Thyroid gland (tissue), 4 donors: ENCODE measurements at regions not wholly inside any gene's neighbourhood (a gene's known extent, or its start where the extent isn't known, plus 50 kb on each side); places are given as distances from the start of the nearest gene placed in this dataset.

Source experiments
- DNase-seq, 2 donors: peaks; one replicate each; pipeline ENCODE4 v3.0.0-alpha.2; 2019
- H3K27ac ChIP-seq, 3 donors: fragments of 200-600 bp; sonication (generic); 1 replicate in 2 of 3; 2 replicates in 1 of 3; pipeline ENCODE4 v1.5.1; 2016 to 2019; ENCODE audit warnings: mild to moderate bottlenecking in 1 of 3, moderate library complexity in 1 of 3
- H3K27me3 ChIP-seq: fragments of 200-600 bp; sonication (generic); one replicate; pipeline ENCODE4 v1.5.1; 2019
- H3K36me3 ChIP-seq, 2 donors: fragments of 200-600 bp; sonication (generic); one replicate each; pipeline ENCODE4 v1.5.1; 2016 to 2019
- H3K4me1 ChIP-seq, 2 donors: fragments of 200-600 bp; sonication (generic); one replicate each; pipeline ENCODE4 v1.5.1; 2017 to 2019
- H3K4me3 ChIP-seq, 3 donors: fragments of 200-600 bp; sonication (generic); replicated peaks in 1 of 3; 1 replicate in 2 of 3; 2 replicates in 1 of 3; pipeline ENCODE4 v1.5.1; 2016; ENCODE audit warnings: mild to moderate bottlenecking in 1 of 3
- H3K9me3 ChIP-seq: fragments of 200-600 bp; sonication (generic); one replicate; pipeline ENCODE4 v1.5.1; 2017
- POLR2A ChIP-seq, 2 donors: fragments of 450-650 bp; IDR thresholded peaks; one replicate each; pipeline ENCODE4 v1.6.1; 2017; ENCODE audit warnings: antibody characterized with exemption in 2 of 2, mild to moderate bottlenecking in 2 of 2, moderate library complexity in 1 of 2
- WGBS, 2 donors: methylation state at CpG; one replicate each; pipeline ENCODE4 v1.1.5; 2017; 5-methylcytosine and 5-hydroxymethylcytosine counted together
- intact Hi-C: fragments of 100-400 bp; cut with DNase I; formaldehyde crosslinking; loops from one replicate; pipeline ENCODE4 v1.15.1; 2023
- TF ChIP-seq, protein P1 (sequence below), 6 experiments: fragments of 200-600 bp in 3 of 6; fragments of 450-650 bp in 3 of 6; sonication (generic) in 3 of 6; IDR thresholded peaks; one replicate each; pipeline ENCODE4 v1.5.1; 2016 to 2019; ENCODE audit warnings: antibody characterized with exemption in 6 of 6, mild to moderate bottlenecking in 2 of 6, inconsistent platforms in 1 of 6, moderate library complexity in 1 of 6

- Histone ChIP-seq H3K36me3 (no peaks in the 10 kb centered on the region), H3K9me3 (no peaks in the 10 kb centered on the region), H3K27me3 (no peaks in the 10 kb centered on the region), H3K27ac (no peak overlapping the region), H3K4me3 (no peak overlapping the region), H3K4me1 (no peaks in the 10 kb centered on the region)
- DNase-seq, result no peak
- TF ChIP-seq, protein P1, sequence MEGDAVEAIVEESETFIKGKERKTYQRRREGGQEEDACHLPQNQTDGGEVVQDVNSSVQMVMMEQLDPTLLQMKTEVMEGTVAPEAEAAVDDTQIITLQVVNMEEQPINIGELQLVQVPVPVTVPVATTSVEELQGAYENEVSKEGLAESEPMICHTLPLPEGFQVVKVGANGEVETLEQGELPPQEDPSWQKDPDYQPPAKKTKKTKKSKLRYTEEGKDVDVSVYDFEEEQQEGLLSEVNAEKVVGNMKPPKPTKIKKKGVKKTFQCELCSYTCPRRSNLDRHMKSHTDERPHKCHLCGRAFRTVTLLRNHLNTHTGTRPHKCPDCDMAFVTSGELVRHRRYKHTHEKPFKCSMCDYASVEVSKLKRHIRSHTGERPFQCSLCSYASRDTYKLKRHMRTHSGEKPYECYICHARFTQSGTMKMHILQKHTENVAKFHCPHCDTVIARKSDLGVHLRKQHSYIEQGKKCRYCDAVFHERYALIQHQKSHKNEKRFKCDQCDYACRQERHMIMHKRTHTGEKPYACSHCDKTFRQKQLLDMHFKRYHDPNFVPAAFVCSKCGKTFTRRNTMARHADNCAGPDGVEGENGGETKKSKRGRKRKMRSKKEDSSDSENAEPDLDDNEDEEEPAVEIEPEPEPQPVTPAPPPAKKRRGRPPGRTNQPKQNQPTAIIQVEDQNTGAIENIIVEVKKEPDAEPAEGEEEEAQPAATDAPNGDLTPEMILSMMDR (IDR thresholded peaks at IDR 0.05), result no peak
- no peak for TF ChIP-seq POLR2A (IDR thresholded peaks at IDR 0.05)
- WGBS, 2 donors, result 34 to 35% methylated on average over 6 of the region's 6 CpGs
- intact Hi-C loops, result no loop called here
Measured at GRCh38 chr2:126808929-126809328, 89.8 kb upstream of the TEX51 start.

DNA sequence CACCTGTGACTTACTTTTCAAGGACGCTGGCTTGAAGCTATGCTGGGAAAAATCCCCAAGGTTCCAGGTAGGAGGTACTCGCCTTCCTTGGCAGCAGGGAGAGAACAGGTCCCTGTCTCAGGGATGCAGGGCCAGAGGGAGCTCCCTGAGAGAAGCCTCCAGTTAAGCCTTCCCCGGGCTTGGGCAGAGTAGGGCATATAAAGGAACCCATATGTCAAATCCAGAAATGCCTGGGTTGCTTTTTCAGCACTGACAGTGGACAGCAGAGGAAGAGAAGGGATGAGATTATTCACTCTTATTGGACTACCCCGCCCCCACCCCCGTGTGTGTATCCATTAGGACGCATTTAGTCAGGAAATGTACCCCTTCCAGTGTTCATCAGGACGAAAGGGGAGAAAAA is 89.3 kb upstream of the TEX51 start:
- H3K9me3 ChIP-seq, result no peaks in the 10 kb centered on the region
- no peak overlapping the region for H3K4me3 ChIP-seq
- no peak for TF ChIP-seq POLR2A (IDR thresholded peaks at IDR 0.05)
- TF ChIP-seq, protein P1 (IDR thresholded peaks at IDR 0.05), result no peak
- intact Hi-C loops, result no loop called here
- WGBS, 2 donors, result 49 to 62% methylated on average over 7 of the region's 7 CpGs
- DNase-seq, result no peak
- no peaks in the 10 kb centered on the region for H3K27me3 ChIP-seq
- no peaks in the 10 kb centered on the region for H3K4me1 ChIP-seq
- no peak overlapping the region for H3K27ac ChIP-seq
- H3K36me3 ChIP-seq, result no peaks in the 10 kb centered on the region

- no peaks in the 10 kb centered on the region for H3K27me3 ChIP-seq
- TF ChIP-seq, protein P1 (IDR thresholded peaks at IDR 0.05), result no peak
- H3K4me3 ChIP-seq, result no peak overlapping the region
- H3K36me3 ChIP-seq, result no peaks in the 10 kb centered on the region
- intact Hi-C loops, result no loop called here
- H3K4me1 ChIP-seq, result no peaks in the 10 kb centered on the region
- H3K9me3 ChIP-seq, result no peaks in the 10 kb centered on the region
- no peak for DNase-seq
- 87 to 88% methylated on average over 6 of the region's 6 CpGs for WGBS, 2 donors
- H3K27ac ChIP-seq, result no peak overlapping the region
Measured at GRCh38 chr2:126810001-126810400, 88.7 kb upstream of the TEX51 start.

GRCh38 chr2:126811101-126811500 is 87.6 kb upstream of the TEX51 start:
- 71 to 82% methylated on average over 6 of the region's 6 CpGs for WGBS, 2 donors
- no peaks in the 10 kb centered on the region for H3K36me3 ChIP-seq
- intact Hi-C loops, result no loop called here
- no peaks in the 10 kb centered on the region for H3K4me1 ChIP-seq
- H3K27ac ChIP-seq, result no peak overlapping the region
- DNase-seq, result no peak
- H3K4me3 ChIP-seq, result no peak overlapping the region
- H3K9me3 ChIP-seq, result no peaks in the 10 kb centered on the region
- H3K27me3 ChIP-seq, result no peaks in the 10 kb centered on the region
- TF ChIP-seq, protein P1 (IDR thresholded peaks at IDR 0.05), result no peak
- TF ChIP-seq POLR2A (IDR thresholded peaks at IDR 0.05), result no peak

- no peaks in the 10 kb centered on the region for H3K4me1 ChIP-seq
- H3K27me3 ChIP-seq, result no peaks in the 10 kb centered on the region
- TF ChIP-seq, protein P1 (IDR thresholded peaks at IDR 0.05), result no peak
- no peak for TF ChIP-seq POLR2A (IDR thresholded peaks at IDR 0.05)
- no peak overlapping the region for H3K4me3 ChIP-seq
- DNase-seq, result no peak
- intact Hi-C loops, result no loop called here
- no peak overlapping the region for H3K27ac ChIP-seq
- no peaks in the 10 kb centered on the region for H3K9me3 ChIP-seq
- 87 to 94% methylated on average over 3 of the region's 3 CpGs for WGBS, 2 donors
- no peaks in the 10 kb centered on the region for H3K36me3 ChIP-seq
Measured at GRCh38 chr2:126817172-126817571, 81.5 kb upstream of the TEX51 start.
